VCaP (cell line): ENCODE measurements at regions not wholly inside any gene's neighbourhood (a gene's known extent, or its start where the extent isn't known, plus 50 kb on each side); places are given as distances from the start of the nearest gene placed in this dataset.

ENCODE experiments used
- H3K27ac ChIP-seq: fragments of 450-650 bp; 2 replicates; pipeline ENCODE4 v1.5.1; 2017
- CTCF ChIP-seq: fragments of 450-650 bp; conservative IDR thresholded peaks from 2 replicates; pipeline ENCODE4 v1.5.1; 2017; ENCODE audit warnings: mild to moderate bottlenecking, moderate library complexity

DNA sequence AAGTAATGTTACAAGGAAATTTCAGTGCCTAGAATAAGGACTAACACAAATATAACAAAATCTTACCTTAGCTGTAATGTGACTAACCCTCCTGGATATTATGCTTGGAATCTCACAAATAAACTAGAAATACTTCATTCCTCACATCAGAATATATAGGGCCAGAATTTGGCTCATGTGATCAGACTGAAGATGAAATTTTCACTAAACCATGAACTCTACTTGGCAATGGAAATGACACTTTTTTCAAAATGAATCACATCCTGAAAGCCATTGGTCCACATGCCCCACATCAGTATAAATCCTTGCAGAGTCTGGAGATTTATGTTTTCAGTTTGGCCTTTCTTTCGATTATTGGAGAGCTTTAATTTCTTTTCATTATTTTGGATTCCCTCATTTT, 227.8 kb downstream of the NRIP1 start:
- H3K27ac ChIP-seq: no peak overlapping the region
- TF ChIP-seq CTCF: no peak

GRCh38 chr21:14833666-14834351, 231.0 kb downstream of the NRIP1 start:
- no peak overlapping the region for H3K27ac ChIP-seq
- TF ChIP-seq CTCF: no peak

- no peak overlapping the region for H3K27ac ChIP-seq
- no peak for TF ChIP-seq CTCF
Observed at GRCh38 chr21:14833241-14833640, 231.6 kb downstream of the NRIP1 start.

DNA sequence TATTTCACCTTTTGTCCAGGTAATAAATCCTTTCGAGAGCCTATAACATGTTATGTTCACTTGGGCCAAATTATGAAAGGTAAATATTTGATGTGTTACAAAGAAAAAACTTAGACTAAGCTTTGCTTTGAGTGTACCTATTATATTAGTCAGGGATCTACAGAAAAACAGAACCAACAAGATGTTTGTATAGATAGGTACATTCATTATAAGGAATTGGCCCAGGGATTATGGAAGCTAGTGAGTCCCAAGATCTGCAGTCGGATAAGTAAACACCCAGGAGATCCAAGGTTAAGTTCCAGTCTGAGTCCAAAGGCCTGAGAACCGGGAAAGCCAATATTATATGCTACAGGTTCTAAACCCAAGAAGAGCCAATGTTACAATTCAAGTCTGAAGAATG, 234.5 kb downstream of the NRIP1 start:
- peak overlapping the region; percentile 53 for H3K27ac ChIP-seq
- no peak for TF ChIP-seq CTCF

DNA sequence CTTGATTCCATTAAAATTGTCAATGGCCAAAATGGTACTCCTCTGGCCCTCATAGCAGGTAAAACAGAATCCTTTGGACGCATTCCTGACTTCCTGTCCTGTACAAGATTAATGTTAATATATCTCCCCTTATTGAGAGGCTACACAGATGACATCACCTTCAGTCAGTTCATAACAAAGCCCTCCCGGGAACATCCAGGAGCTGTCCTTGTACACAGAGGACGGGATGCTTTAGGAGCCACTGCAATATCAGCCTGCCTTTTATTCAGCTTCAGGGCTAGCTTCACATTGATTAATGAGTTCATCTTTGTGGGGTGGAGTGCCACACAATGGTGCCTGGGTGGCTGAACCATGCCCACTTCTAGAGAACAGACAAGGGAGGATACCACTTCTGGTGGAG, 235.1 kb downstream of the NRIP1 start:
- no peak for TF ChIP-seq CTCF
- H3K27ac ChIP-seq: peak overlapping the region; percentile 53

GRCh38 chr21:14827468-14827867, 237.3 kb downstream of the NRIP1 start:
- H3K27ac ChIP-seq: no peak overlapping the region
- TF ChIP-seq CTCF: no peak

GRCh38 chr21:14826630-14827029, 238.2 kb downstream of the NRIP1 start:
- H3K27ac ChIP-seq: no peak overlapping the region
- TF ChIP-seq CTCF: no peak
